H1 (cell line): ENCODE measurements at regions not wholly inside any gene's neighbourhood (a gene's known extent, or its start where the extent isn't known, plus 50 kb on each side); places are given as distances from the start of the nearest gene placed in this dataset.

ENCODE experiments used
- CTCF ChIA-PET: fragments of 300-600 bp; sonication (Branson Sonifier 250); formaldehyde crosslinking; loops from one replicate; lab custom pipeline; 2021; ENCODE audit not compliant: partially characterized antibody; lab: Charles Lee
- POLR2A ChIA-PET: fragments of 300-600 bp; sonication (Branson Sonifier 250); formaldehyde crosslinking; loops from one replicate; lab custom pipeline; 2021; ENCODE audit warnings: inconsistent platforms; ENCODE audit not compliant: partially characterized antibody; lab: Charles Lee
- DNase-seq, 2 experiments: peaks; one replicate each; pipeline versions ENCODE4 v3.0.0 to v3.0.0-alpha.2; 2010 to 2022; ENCODE audit warnings: low spot score in 2 of 2, low read depth in 1 of 2, mixed read lengths in 1 of 2
- FAIRE-seq: peaks from 2 replicates; lab custom pipeline; 2011; peaks lifted over from hg19 to GRCh38; lab: Jason Lieb, UNC
- H2AFZ ChIP-seq: 2 replicates; pipeline ENCODE4 v1.8.1; 2012; ENCODE audit warnings: low read length, inconsistent platforms
- H2AK5ac ChIP-seq: 2 replicates; pipeline ENCODE4 v1.6.1; 2013; ENCODE audit warnings: low read depth, low read length
- H2BK120ac ChIP-seq: replicated peaks from 2 replicates; pipeline ENCODE3; 2013; ENCODE audit warnings: low read depth, low read length, inconsistent platforms
- H2BK12ac ChIP-seq: 2 replicates; pipeline ENCODE4 v1.6.1; 2013; ENCODE audit warnings: low read depth, low read length
- H2BK15ac ChIP-seq: 2 replicates; pipeline ENCODE4 v1.6.1; 2013; ENCODE audit warnings: low read length
- H2BK20ac ChIP-seq: 2 replicates; pipeline ENCODE4 v1.6.1; 2013; ENCODE audit warnings: low read length
- H2BK5ac ChIP-seq: 2 replicates; pipeline ENCODE4 v1.6.1; 2013; ENCODE audit warnings: low read depth, low read length
- H3K14ac ChIP-seq: 2 replicates; pipeline ENCODE4 v1.6.1; 2013; ENCODE audit warnings: inconsistent platforms; ENCODE audit not compliant: insufficient read length
- H3K18ac ChIP-seq: 2 replicates; pipeline ENCODE4 v1.6.1; 2013; ENCODE audit warnings: low read length; ENCODE audit errors: extremely low read depth
- H3K23ac ChIP-seq: 2 replicates; pipeline ENCODE4 v1.6.1; 2013; ENCODE audit warnings: inconsistent platforms; ENCODE audit not compliant: insufficient read length
- H3K23me2 ChIP-seq: 2 replicates; pipeline ENCODE4 v1.6.1; 2013; ENCODE audit warnings: low read depth, low read length
- H3K27ac ChIP-seq: 2 replicates; pipeline ENCODE4 v1.6.1; 2011; ENCODE audit warnings: low read depth, low read length, inconsistent platforms
- H3K27me3 ChIP-seq, 4 experiments: replicated peaks in 1 of 4; 1 replicate in 1 of 4; 2 replicates in 3 of 4; pipeline versions ENCODE4 v1.6.1 to v1.8.1; 2011 to 2013; ENCODE audit warnings: low read length in 3 of 4, mild to moderate bottlenecking in 3 of 4, inconsistent platforms in 2 of 4, mixed read lengths in 2 of 4, moderate library complexity in 1 of 4; ENCODE audit not compliant: control insufficient read depth in 3 of 4, insufficient read depth in 3 of 4; ENCODE audit errors: extremely low read depth in 1 of 4
- H3K36me3 ChIP-seq, 4 experiments: 2 replicates each; pipeline versions ENCODE4 v1.6.1 to v1.8.1; 2011 to 2013; ENCODE audit warnings: mild to moderate bottlenecking in 4 of 4, low read length in 3 of 4, moderate library complexity in 2 of 4, control low read depth in 1 of 4, inconsistent platforms in 1 of 4; ENCODE audit not compliant: insufficient read depth in 4 of 4, control insufficient read depth in 2 of 4
- H3K4ac ChIP-seq: replicated peaks from 2 replicates; pipeline ENCODE3; 2013; ENCODE audit warnings: low read length, low read depth, mixed read lengths, inconsistent platforms; ENCODE audit not compliant: insufficient read length
- H3K4me1 ChIP-seq, 4 experiments: replicated peaks in 1 of 4; 1 replicate in 1 of 4; 2 replicates in 3 of 4; pipeline versions ENCODE4 v1.6.1 to v1.8.1; 2011 to 2013; ENCODE audit warnings: low read length in 3 of 4, inconsistent platforms in 2 of 4, mixed read lengths in 1 of 4; ENCODE audit not compliant: insufficient read depth in 4 of 4, control insufficient read depth in 3 of 4
- H3K4me2 ChIP-seq, 2 experiments: 2 replicates each; pipeline versions ENCODE4 v1.6.1 to v1.8.1; 2011 to 2013; ENCODE audit warnings: low read depth in 2 of 2, low read length in 2 of 2, control low read depth in 1 of 2, inconsistent platforms in 1 of 2, mild to moderate bottlenecking in 1 of 2; ENCODE audit not compliant: insufficient read depth in 1 of 2
- H3K4me3 ChIP-seq, 4 experiments: fragments of 200-600, 300-600 bp in 1 of 4; sonication (generic), shearing (Covaris generic), sonication (Bioruptor Twin) in 1 of 4; 2 replicates each; pipeline versions ENCODE4 v1.5.1 to v1.8.1; 2011 to 2016; ENCODE audit warnings: low read length in 4 of 4, low read depth in 3 of 4, control low read depth in 2 of 4, inconsistent platforms in 2 of 4, mild to moderate bottlenecking in 2 of 4, mixed read lengths in 1 of 4, moderate library complexity in 1 of 4; ENCODE audit not compliant: insufficient read depth in 2 of 4; ENCODE audit errors: extremely low read depth in 1 of 4
- H3K56ac ChIP-seq: replicated peaks from 2 replicates; pipeline ENCODE3; 2013; ENCODE audit warnings: low read depth, mild to moderate bottlenecking, mixed read lengths, low read length, inconsistent platforms; ENCODE audit not compliant: insufficient read length
- H3K79me1 ChIP-seq: 2 replicates; pipeline ENCODE4 v1.6.1; 2013; ENCODE audit warnings: low read depth, low read length, control low read depth
- H3K79me2 ChIP-seq, 2 experiments: 2 replicates each; pipeline versions ENCODE4 v1.6.1 to v1.8.1; 2012 to 2013; ENCODE audit warnings: low read length in 2 of 2, mild to moderate bottlenecking in 2 of 2, inconsistent platforms in 1 of 2; ENCODE audit not compliant: insufficient read depth in 2 of 2, control insufficient read depth in 1 of 2
- H3K9ac ChIP-seq, 4 experiments: replicated peaks in 1 of 4; 1 replicate in 1 of 4; 2 replicates in 3 of 4; pipeline versions ENCODE4 v1.6.1 to v1.8.1; 2011 to 2013; ENCODE audit warnings: low read depth in 3 of 4, low read length in 3 of 4, control low read depth in 2 of 4, mild to moderate bottlenecking in 2 of 4, moderate library complexity in 2 of 4, inconsistent platforms in 1 of 4; ENCODE audit errors: extremely low read depth in 1 of 4
- H3K9me3 ChIP-seq, 2 experiments: 2 replicates each; pipeline versions ENCODE4 v1.6.1 to v1.8.1; 2012 to 2013; ENCODE audit warnings: mild to moderate bottlenecking in 2 of 2, moderate library complexity in 2 of 2, control low read depth in 1 of 2, inconsistent platforms in 1 of 2, low read depth in 1 of 2, low read length in 1 of 2, mixed read lengths in 1 of 2; ENCODE audit not compliant: insufficient read depth in 2 of 2
- H4K20me1 ChIP-seq, 2 experiments: replicated peaks in 1 of 2; 2 replicates each; pipeline versions ENCODE3 to v1.8.1; 2011 to 2013; ENCODE audit warnings: inconsistent platforms in 2 of 2, low read length in 2 of 2, mild to moderate bottlenecking in 1 of 2; ENCODE audit not compliant: insufficient read depth in 2 of 2, control insufficient read depth in 1 of 2
- H4K5ac ChIP-seq: 2 replicates; pipeline ENCODE4 v1.6.1; 2013; ENCODE audit warnings: low read length, low read depth, mixed read lengths, inconsistent platforms; ENCODE audit not compliant: insufficient read length
- H4K8ac ChIP-seq: 2 replicates; pipeline ENCODE4 v1.8.0; 2013; ENCODE audit warnings: mild to moderate bottlenecking, moderate library complexity, low read length, inconsistent platforms; ENCODE audit not compliant: insufficient read depth; ENCODE audit errors: extremely low read depth
- H4K91ac ChIP-seq: replicated peaks from 2 replicates; pipeline ENCODE3; 2013; ENCODE audit warnings: low read length, mixed read lengths, inconsistent platforms; ENCODE audit not compliant: insufficient read length
- ASH2L ChIP-seq: fragments of 200-600, 300-600 bp; sonication (generic); IDR thresholded peaks from one replicate; pipeline ENCODE4 v1.7.1; 2017; ENCODE audit warnings: low read length
- BCL11A ChIP-seq, 2 experiments: IDR thresholded peaks; one replicate each; pipeline ENCODE4 v1.6.1; 2011; ENCODE audit warnings: low read depth in 2 of 2, low read length in 2 of 2, mild to moderate bottlenecking in 2 of 2
- CBX8 ChIP-seq: fragments of 300-800, 300-1000 bp; sonication (generic); IDR thresholded peaks from 2 replicates; pipeline ENCODE4 v1.7.1; 2016; ENCODE audit warnings: low read depth, low read length, borderline replicate concordance
- CREB1 ChIP-seq: IDR thresholded peaks from 2 replicates; pipeline ENCODE4 v1.6.1; 2012; ENCODE audit warnings: inconsistent platforms
- EGR1 ChIP-seq: IDR thresholded peaks from 2 replicates; pipeline ENCODE4 v1.6.1; 2011; ENCODE audit warnings: low read depth, low read length, borderline replicate concordance
- EZH2 ChIP-seq: fragments of 200-600 bp; sonication (generic); IDR thresholded peaks from 2 replicates; pipeline ENCODE4 v1.7.1; 2012; ENCODE audit warnings: low read depth, mild to moderate bottlenecking, moderate library complexity, low read length, inconsistent platforms; ENCODE audit not compliant: severe bottlenecking
- HDAC2 ChIP-seq, 2 experiments: fragments of 300-600 bp in 1 of 2; sonication (generic) in 1 of 2; IDR thresholded peaks; 2 replicates each; pipeline ENCODE4 v1.6.1; 2011 to 2012; ENCODE audit warnings: low read depth in 2 of 2, low read length in 2 of 2, mild to moderate bottlenecking in 2 of 2, moderate library complexity in 2 of 2, borderline replicate concordance in 1 of 2, inconsistent platforms in 1 of 2
- JUND ChIP-seq: IDR thresholded peaks from 2 replicates; pipeline ENCODE4 v1.6.1; 2011; ENCODE audit warnings: mild to moderate bottlenecking, improper control_type of control experiment, low read length
- POLR2AphosphoS5 ChIP-seq: IDR thresholded peaks from 2 replicates; pipeline ENCODE4 v1.6.1; 2011; ENCODE audit warnings: low read depth, low read length
- SIRT6 ChIP-seq: IDR thresholded peaks from one replicate; pipeline ENCODE4 v1.7.1; 2012; ENCODE audit warnings: low read length, inconsistent platforms
- WGBS, 2 experiments: shearing (Covaris generic) in 1 of 2; methylation state at CpG; one replicate each; pipeline versions ENCODE4 v1.1.6 to v1.1.7; 2013 to 2015; ENCODE audit warnings: low lambda C conversion rate in 2 of 2, mixed read lengths in 2 of 2, inconsistent platforms in 1 of 2, low coverage in 1 of 2, missing lambda C conversion rate in 1 of 2; ENCODE audit not compliant: insufficient replicate concordance in 2 of 2, insufficient coverage in 1 of 2, insufficient read length in 1 of 2; ENCODE audit errors: extremely low coverage in 1 of 2, missing lambda C conversion rate in 1 of 2; 5-methylcytosine and 5-hydroxymethylcytosine counted together

- no peak overlapping the region for H3K56ac ChIP-seq
- ChIA-PET CTCF (no interaction called here), POLR2A (no interaction called here)
- no peak overlapping the region for H2BK5ac ChIP-seq
- DNase-seq (no peak), FAIRE-seq (no peak)
- H3K4me3 ChIP-seq, result no peak overlapping the region
- no peaks in the 10 kb centered on the region for H4K20me1 ChIP-seq
- H3K79me1 ChIP-seq, result no peaks in the 10 kb centered on the region
- H3K79me2 ChIP-seq, result no peaks in the 10 kb centered on the region
- H3K4me1 ChIP-seq, result peaks cover 0 to 15% (median 2%) of the 10 kb centered on the region in 4 experiments; a peak in 4 of 7 replicates
- peak overlapping the region; percentile 53; the same call in 1 of the 2 replicates for H2AK5ac ChIP-seq
- no peak overlapping the region for H3K23ac ChIP-seq
- H3K18ac ChIP-seq, result no peak overlapping the region
- H2AFZ ChIP-seq, result no peak overlapping the region
- TF ChIP-seq HDAC2 (IDR thresholded peaks at IDR 0.05; ENCODE audit: borderline replicate concordance in 1 of 2, low read depth in 2 of 2, low read length in 2 of 2) (no peak), BCL11A (IDR thresholded peaks at IDR 0.05; ENCODE audit: low read depth in 2 of 2, low read length in 2 of 2) (no peak), POLR2AphosphoS5 (no peak), EGR1 (no peak), ASH2L (no peak), SIRT6 (no peak), EZH2 (no peak), CBX8 (no peak), CREB1 (no peak), JUND (no peak)
- H3K9ac ChIP-seq, result no peak overlapping the region; a peak in 1 of 7 replicates
- 0 out of 2 replicates have a peak, but pooled peaks cover 1% of the 10 kb centered on the region for H3K23me2 ChIP-seq
- H2BK12ac ChIP-seq, result no peak overlapping the region; the same call in 1 of the 2 replicates
- no peak overlapping the region; the same call in 1 of the 2 replicates for H4K8ac ChIP-seq
- H3K36me3 ChIP-seq, result no peaks in the 10 kb centered on the region
- H4K5ac ChIP-seq, result no peak overlapping the region
- H3K27ac ChIP-seq, result no peak overlapping the region
- H3K27me3 ChIP-seq, result no peaks in the 10 kb centered on the region
- H3K9me3 ChIP-seq, result no peaks in the 10 kb centered on the region
- H2BK15ac ChIP-seq, result no peak overlapping the region
- H4K91ac ChIP-seq, result no peak overlapping the region
- no peak overlapping the region for H2BK120ac ChIP-seq
- 84% methylated on average over 15 of the region's 17 CpGs; no CpG with 5 or more reads in 1 of the 2 experiments for WGBS, 2 experiments
- H2BK20ac ChIP-seq, result no peak overlapping the region
- no peak overlapping the region for H3K14ac ChIP-seq
- H3K4ac ChIP-seq, result no peak overlapping the region
- no peak overlapping the region for H3K4me2 ChIP-seq
Measured at GRCh38 chr20:63132131-63132714, 83.7 kb downstream of the YTHDF1 start.
